HG02973 (cell line): ENCODE measurements at regions not wholly inside any gene's neighbourhood (a gene's known extent, or its start where the extent isn't known, plus 50 kb on each side); places are given as distances from the start of the nearest gene placed in this dataset.

ENCODE experiments used
- ATAC-seq: cut with Tn5 transposase; IDR thresholded peaks from one replicate; pipeline ENCODE4 v1.9.1; 2021; ENCODE audit warnings: moderate library complexity; ENCODE audit not compliant: unreplicated experiment

- ATAC-seq, result no peak
Observed at GRCh38 chr6:66403966-66404365, 696.9 kb upstream of the EYS start.

- ATAC-seq, result no peak
Observed at GRCh38 chr6:66402873-66403272, 695.8 kb upstream of the EYS start.

DNA sequence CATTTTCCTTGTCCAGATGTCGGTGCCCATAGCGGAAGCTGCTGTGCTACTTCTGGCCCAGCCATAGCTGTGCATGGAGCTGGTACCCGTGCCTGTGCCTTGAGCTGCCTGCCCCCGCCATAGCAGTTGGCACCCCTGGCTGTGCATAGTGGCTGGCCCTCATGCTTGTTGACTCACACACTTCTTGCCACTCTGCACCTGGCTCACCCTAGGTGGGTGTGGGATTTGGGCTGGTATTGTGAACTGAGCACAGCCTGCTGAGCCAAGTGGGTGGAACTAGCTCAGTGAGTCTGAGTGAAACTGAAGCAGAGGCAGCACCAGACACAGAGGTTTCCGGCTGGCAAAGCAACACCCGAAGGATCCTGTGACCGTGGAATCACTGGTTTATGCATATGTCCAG is 689.5 kb upstream of the EYS start:
- ATAC-seq, result no peak

- ATAC-seq, result no peak
Observed at GRCh38 chr6:66396145-66396544, 689.1 kb upstream of the EYS start.

GRCh38 chr6:66390393-66390792 is 683.4 kb upstream of the EYS start:
- ATAC-seq, result no peak

GRCh38 chr6:66376001-66376400 is 669.0 kb upstream of the EYS start:
- ATAC-seq, result no peak

DNA sequence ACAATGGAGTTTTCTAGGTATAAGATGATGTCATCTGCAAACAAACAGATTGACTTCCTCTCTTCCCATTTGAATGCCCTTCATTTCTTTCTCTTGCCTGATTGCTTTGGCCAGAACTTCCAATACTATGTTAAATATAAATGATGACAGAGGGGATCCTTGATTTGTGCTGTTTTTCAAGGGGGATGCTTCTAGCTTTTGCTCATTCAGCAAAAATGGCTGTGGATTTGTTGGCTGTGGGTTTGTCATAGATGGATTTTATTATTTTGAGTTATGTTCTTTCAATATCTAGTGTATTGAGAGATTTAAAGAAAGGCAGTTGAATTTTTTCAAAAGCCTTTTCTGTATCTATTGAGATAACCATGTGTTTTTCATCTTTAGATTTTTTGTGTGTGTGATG is 662.4 kb upstream of the EYS start:
- ATAC-seq, result no peak

DNA sequence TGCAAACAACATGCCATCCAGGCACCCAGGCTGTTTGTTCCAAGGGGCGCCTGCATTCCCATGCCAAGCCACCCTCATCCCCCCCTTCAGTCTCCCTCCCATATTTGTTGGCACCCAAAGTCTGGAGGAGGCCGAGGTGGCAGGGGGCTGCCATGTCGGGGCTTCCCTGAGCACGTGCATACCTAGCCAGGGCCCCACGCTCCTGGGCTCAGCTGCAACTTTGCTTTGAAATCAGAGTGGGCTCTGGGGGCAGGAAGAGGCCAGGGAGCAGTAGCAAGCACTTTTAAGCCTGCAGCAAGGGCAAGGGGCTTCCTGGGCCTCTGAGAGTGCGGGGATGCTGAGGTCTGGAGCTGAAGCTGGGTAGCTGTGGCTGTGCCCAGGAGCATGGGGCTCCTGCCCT is 655.9 kb upstream of the EYS start:
- no peak for ATAC-seq

GRCh38 chr6:66361886-66362285 is 654.9 kb upstream of the EYS start:
- ATAC-seq, result no peak

DNA sequence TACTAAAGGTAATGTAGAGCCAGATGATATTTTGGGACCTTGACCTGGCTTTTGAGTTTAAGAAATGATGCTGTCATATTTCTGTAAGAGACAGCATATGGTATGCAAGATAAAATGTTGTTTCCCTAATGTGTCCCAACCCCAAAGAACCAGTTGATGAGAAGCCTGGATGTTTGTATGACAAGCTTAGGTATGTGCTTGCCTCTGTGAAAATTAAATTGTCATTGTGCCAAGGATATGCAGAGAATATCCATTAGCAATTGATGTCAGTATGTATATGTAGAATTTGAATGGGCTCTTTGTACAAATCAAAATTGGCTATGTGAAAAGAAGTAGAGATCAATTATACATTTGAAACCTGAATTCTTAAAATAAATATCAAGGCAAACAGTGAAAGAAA is 650.8 kb upstream of the EYS start:
- ATAC-seq, result no peak

GRCh38 chr6:66355471-66355870 is 648.4 kb upstream of the EYS start:
- ATAC-seq, result no peak

DNA sequence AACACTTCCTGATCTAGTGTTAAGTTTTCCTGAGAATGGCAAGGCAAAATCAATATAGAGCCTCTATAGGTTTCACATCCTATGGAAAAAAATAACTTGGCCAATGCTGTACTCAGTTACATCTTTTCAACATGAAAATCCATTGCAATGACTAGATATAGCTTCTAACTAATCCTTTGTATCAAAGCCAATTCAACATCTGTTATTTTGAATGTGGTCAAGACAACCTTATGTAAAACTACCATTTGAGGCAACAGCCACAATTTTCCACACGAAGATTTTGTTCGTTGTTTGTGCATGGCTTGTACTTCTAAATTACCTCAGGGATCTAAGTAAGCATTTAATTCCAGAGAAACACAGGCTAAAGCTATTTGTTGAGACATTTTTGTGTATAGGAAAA is 637.8 kb upstream of the EYS start:
- no peak for ATAC-seq

- ATAC-seq, result no peak
Observed at GRCh38 chr6:66340736-66341135, 633.7 kb upstream of the EYS start.

GRCh38 chr6:66336176-66336575 is 629.1 kb upstream of the EYS start:
- no peak for ATAC-seq

DNA sequence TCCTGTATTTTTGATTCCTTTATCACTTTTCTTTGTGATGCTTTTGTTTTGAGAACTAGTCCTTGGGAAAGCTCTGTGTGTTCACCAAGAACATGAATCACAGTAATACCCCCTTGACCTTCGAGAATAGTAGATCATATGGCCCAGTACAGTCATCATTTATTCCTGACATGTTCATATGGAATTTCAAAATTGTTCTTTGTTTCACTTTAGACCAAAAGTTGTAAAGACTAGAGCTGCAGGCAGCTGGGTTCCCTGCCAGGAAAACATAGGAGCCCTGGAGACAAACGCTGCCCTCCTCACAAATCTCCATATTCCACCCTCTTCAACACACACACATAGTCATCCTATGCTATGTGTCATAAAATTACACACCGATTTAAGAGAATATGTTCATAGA is 621.2 kb upstream of the EYS start:
- ATAC-seq, result no peak

DNA sequence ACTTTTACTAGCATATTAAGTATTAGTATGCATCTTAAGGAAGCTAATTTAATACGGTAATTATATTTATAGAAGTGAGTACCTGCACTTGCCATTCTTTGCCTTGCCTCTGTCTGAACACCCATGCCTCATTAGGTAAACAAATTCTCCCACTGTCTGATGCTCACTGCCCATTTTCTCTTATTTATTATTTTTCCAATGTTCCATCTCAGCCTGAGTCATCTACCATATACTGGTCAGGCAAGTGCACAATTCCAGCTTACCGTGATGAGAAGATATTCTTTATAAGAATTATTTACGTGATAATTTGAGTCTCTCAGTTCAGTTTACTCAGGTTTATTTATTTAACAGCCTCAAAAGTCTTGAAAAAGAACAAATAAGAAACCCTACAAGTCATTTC is 619.2 kb upstream of the EYS start:
- ATAC-seq, result no peak

- ATAC-seq, result no peak
Observed at GRCh38 chr6:66321017-66321416, 614.0 kb upstream of the EYS start.

DNA sequence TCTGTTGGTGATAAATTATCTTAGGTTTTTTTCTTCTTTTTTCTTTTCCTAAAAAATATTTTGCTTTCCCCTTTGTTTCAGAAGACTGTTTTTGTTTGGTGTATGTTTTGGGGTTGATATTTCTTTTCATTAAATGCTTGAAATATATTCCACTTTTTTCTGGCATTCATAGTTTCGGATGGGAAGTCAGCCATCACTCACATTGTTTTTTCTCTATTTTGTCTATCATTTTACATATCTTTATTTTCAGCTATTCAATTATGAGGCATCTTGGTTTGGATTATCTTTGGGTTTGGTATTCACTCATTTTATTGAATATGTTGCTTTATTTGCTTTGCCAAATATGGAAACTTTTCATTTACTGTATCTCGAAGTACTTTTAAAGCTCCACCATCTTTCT is 600.5 kb upstream of the EYS start:
- no peak for ATAC-seq

DNA sequence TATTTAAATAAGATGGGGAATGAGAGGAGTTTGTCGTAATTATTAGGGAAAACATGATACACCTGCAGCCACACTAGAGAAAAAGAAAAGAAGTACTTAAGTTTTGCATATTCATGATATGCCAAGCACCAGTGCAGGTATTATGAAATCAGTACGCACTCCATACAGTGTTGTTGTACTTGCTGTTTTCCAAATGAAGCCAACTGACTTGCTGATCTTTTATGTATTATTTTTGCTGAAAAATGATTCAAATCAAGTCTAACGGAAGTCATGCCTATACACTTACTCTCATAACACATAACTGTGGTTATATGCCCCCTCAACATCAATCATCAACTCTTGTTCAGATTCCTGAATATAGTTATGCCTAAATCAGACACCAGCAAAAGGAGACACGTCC is 584.9 kb upstream of the EYS start:
- ATAC-seq, result no peak

- ATAC-seq, result no peak
Observed at GRCh38 chr6:66289889-66290288, 582.9 kb upstream of the EYS start.

DNA sequence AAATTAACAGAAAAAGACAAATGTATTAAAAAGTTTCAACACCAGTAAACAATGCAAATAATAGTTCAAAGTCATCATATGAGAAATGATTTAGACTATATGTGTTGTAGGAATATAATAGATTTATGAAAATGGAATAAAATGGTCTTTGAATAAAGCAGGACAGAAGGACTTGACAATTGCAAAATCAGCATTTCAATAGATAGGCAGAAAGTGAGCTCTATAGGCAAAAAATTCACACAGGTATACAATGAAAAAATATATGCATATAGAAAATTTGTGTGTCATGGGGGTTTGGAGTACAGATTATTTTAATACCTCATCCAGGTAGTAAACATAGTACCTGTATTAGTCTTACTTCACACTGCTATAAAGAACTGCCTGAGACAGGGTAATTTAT is 571.1 kb upstream of the EYS start:
- no peak for ATAC-seq

GRCh38 chr6:66277400-66277799 is 570.4 kb upstream of the EYS start:
- no peak for ATAC-seq

DNA sequence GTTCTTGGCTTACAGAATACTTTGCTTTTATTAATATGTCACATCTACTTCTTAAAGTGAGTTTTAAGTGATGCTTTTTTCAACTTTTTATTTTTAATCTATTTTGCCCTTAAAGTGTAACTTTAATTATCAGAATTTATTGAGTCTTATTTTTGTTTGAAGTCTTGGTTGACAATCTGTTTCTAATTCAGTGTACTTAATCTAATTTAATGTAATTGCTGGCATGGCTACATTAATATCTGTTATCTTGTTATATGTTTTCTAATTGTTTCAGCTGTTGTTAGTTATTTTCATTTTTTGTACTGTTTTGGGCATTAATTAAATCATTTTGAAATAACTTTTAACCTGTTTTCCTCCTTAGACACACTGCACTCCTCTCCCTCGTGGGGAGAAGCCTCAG is 558.7 kb upstream of the EYS start:
- ATAC-seq, result no peak

DNA sequence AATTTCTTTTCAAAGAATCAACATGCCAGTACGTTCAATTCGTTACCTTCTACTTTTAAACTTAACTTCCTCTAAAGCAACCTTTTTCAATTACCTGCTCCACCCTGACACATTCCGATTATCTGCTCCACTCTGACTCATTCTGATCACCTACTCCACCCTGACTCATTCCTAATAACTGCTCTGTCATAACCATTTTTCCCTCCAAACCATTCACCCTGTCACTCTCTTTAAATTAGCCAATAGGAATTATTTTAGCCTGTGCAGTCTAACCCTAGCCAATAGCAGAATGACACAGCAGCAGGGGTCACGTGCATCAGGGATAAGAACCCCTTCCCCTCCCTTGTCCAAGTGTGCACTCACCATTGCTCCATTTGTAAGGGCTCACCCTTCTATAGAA is 557.4 kb upstream of the EYS start:
- no peak for ATAC-seq
